ENCODE measurements at regions not wholly inside any gene's neighbourhood (a gene's known extent, or its start where the extent isn't known, plus 50 kb on each side); places are given as distances from the start of the nearest gene placed in this dataset.
A peak's percentile ranks its signal among the peaks of the same experiment; 100 is the strongest.

DNA sequence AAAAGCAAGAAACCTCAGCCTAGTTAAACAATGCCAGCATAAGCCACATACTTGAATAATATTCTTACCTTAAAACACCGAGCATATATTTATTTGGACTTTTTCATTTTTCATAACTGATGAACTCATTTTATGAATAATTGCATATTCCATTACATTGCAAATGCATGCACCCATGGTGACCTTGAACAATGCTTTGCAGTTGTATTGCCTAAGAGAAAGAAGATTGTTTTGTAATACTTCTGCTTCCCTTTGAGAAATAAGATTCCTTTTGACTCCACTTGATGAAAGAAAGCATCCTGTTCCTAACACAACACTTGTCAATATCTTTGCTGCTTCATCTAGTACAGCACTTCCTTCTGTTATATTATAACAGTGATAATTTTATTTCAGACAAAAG is 1182.2 kb downstream of the FLRT2 start (continued):
- TF ChIP-seq CEBPB (IDR thresholded peaks at IDR 0.05; ENCODE audit: borderline replicate concordance, low read depth, low read length) (peak; percentile 59; the same call in 1 of the 2 replicates), MXD4 (CRISPR knock-in tag; IDR thresholded peaks at IDR 0.05) (no peak)

DNA sequence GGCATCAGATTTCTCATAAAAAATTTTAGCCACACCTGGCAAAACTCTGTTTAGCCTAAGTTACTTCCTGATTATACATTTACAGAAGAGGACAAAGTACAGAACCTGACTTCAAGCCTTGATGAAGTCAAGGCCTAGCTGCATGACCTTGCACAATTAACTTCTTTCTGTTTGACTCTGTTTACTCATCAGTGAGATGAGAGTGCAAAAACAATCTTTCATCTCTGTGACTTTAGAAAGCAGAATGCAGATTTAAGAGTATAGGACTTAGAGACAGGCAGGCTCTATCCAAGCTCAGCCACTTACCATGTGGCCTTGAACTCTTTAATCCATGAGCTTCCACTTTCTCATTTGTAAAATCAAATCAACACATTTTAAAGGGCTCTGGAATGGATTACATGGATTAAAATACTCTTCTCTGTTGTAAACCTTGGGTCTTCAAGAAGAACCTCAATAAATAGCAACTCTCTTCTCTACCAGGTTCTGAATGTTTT is 1178.9 kb downstream of the FLRT2 start:
- Histone ChIP-seq H2AFZ (ENCODE audit: low read length) (no peak overlapping the region), H3K9ac (ENCODE audit: insufficient read depth, low read depth, low read length) (peak overlapping the region; percentile 61), H3K4me1 (ENCODE audit: insufficient read depth, low read length) (peaks cover 72% of the 10 kb centered on the region), H4K20me1 (ENCODE audit: insufficient read depth, low read length) (no peaks in the 10 kb centered on the region), H3K27ac (ENCODE audit: extremely low read length, insufficient read depth, low read length) (peak overlapping the region; percentile 96), H3K79me2 (ENCODE audit: insufficient read depth, low read length) (no peaks in the 10 kb centered on the region), H3K4me2 (ENCODE audit: low read depth, low read length) (peak overlapping the region; percentile 62), H3K27me3 (ENCODE audit: control insufficient read depth in 1 of 2, insufficient read depth in 2 of 2, low read length in 2 of 2) (no peaks in the 10 kb centered on the region), H3K36me3 (replicated peaks in 1 of 2; ENCODE audit: control insufficient read depth in 1 of 2, insufficient read depth in 2 of 2, low read length in 2 of 2) (no peaks in the 10 kb centered on the region), H3K9me3 (ENCODE audit: low read length) (no peaks in the 10 kb centered on the region; the same call in 1 of the 2 replicates), H3K4me3 (replicated peaks in 1 of 3; ENCODE audit: insufficient read depth in 1 of 3, low read depth in 2 of 3, low read length in 3 of 3) (peak overlapping the region in 1 of 3 experiments; percentile 7; a peak in 1 of 6 replicates)
- ChIA-PET POLR2A (interaction anchor here (1.4 to 1.8 kb wide), 2 partner anchors 14 to 32 kb away, joined by 3 to 17 read pairs; no protein-coding TSS in a partner anchor), CTCF (ENCODE audit: low intra/inter-chr PET ratio, low total read pairs) (no interaction called here)
- no TSS peak for BruUV-seq (replicated peaks)
- intact Hi-C loops (cut with micrococcal nuclease; ENCODE audit: unreplicated experiment) (loop anchor here (2.0 kb wide), 3 partner anchors 14 to 190 kb away; no protein-coding TSS in a partner anchor), in situ Hi-C loops (cut with HindIII; ENCODE audit: extremely low pct_ligation_motif_present, low pct_unique_long_range_greater_than_20kb) (no loop called here)
- ATAC-seq (peak; percentile 99), FAIRE-seq (peak; percentile 97), DNase-seq (ENCODE audit: low spot score) (peak; percentile 99)
- no peak for TF ChIP-seq ZFAT (CRISPR knock-in tag; conservative IDR thresholded peaks at IDR 0.05)
- TF ChIP-seq CHD2 (IDR thresholded peaks at IDR 0.05; ENCODE audit: low read depth, low read length), result no peak
- TF ChIP-seq ATF1 (CRISPR knock-in tag; IDR thresholded peaks at IDR 0.05), result peak; percentile 43; the same call in 1 of the 2 replicates
- no peak for TF ChIP-seq ZFP62 (CRISPR knock-in tag; IDR thresholded peaks at IDR 0.05)
- no peak for TF ChIP-seq ZNF713 (CRISPR knock-in tag; IDR thresholded peaks at IDR 0.05)
- TF ChIP-seq MTF1 (CRISPR knock-in tag; IDR thresholded peaks at IDR 0.05), result no peak
- no peak for TF ChIP-seq ZNF383 (CRISPR knock-in tag; IDR thresholded peaks at IDR 0.05; ENCODE audit: borderline replicate concordance)
- TF ChIP-seq, protein P1, sequence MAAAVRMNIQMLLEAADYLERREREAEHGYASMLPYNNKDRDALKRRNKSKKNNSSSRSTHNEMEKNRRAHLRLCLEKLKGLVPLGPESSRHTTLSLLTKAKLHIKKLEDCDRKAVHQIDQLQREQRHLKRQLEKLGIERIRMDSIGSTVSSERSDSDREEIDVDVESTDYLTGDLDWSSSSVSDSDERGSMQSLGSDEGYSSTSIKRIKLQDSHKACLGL (CRISPR knock-in tag; IDR thresholded peaks at IDR 0.05), result no peak
- TF ChIP-seq ZNF720 (CRISPR knock-in tag; IDR thresholded peaks at IDR 0.05), result no peak
- TF ChIP-seq, protein P2, sequence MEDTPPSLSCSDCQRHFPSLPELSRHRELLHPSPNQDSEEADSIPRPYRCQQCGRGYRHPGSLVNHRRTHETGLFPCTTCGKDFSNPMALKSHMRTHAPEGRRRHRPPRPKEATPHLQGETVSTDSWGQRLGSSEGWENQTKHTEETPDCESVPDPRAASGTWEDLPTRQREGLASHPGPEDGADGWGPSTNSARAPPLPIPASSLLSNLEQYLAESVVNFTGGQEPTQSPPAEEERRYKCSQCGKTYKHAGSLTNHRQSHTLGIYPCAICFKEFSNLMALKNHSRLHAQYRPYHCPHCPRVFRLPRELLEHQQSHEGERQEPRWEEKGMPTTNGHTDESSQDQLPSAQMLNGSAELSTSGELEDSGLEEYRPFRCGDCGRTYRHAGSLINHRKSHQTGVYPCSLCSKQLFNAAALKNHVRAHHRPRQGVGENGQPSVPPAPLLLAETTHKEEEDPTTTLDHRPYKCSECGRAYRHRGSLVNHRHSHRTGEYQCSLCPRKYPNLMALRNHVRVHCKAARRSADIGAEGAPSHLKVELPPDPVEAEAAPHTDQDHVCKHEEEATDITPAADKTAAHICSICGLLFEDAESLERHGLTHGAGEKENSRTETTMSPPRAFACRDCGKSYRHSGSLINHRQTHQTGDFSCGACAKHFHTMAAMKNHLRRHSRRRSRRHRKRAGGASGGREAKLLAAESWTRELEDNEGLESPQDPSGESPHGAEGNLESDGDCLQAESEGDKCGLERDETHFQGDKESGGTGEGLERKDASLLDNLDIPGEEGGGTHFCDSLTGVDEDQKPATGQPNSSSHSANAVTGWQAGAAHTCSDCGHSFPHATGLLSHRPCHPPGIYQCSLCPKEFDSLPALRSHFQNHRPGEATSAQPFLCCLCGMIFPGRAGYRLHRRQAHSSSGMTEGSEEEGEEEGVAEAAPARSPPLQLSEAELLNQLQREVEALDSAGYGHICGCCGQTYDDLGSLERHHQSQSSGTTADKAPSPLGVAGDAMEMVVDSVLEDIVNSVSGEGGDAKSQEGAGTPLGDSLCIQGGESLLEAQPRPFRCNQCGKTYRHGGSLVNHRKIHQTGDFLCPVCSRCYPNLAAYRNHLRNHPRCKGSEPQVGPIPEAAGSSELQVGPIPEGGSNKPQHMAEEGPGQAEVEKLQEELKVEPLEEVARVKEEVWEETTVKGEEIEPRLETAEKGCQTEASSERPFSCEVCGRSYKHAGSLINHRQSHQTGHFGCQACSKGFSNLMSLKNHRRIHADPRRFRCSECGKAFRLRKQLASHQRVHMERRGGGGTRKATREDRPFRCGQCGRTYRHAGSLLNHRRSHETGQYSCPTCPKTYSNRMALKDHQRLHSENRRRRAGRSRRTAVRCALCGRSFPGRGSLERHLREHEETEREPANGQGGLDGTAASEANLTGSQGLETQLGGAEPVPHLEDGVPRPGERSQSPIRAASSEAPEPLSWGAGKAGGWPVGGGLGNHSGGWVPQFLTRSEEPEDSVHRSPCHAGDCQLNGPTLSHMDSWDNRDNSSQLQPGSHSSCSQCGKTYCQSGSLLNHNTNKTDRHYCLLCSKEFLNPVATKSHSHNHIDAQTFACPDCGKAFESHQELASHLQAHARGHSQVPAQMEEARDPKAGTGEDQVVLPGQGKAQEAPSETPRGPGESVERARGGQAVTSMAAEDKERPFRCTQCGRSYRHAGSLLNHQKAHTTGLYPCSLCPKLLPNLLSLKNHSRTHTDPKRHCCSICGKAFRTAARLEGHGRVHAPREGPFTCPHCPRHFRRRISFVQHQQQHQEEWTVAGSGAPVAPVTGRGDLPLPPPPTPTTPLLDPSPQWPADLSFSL (CRISPR knock-in tag; IDR thresholded peaks at IDR 0.05), result no peak
- TF ChIP-seq NFATC3 (CRISPR knock-in tag; IDR thresholded peaks at IDR 0.05), result no peak
- TF ChIP-seq NONO (IDR thresholded peaks at IDR 0.05), result no peak
- TF ChIP-seq NONO (CRISPR knock-in tag; conservative IDR thresholded peaks at IDR 0.05), result peak; percentile 50; the same call in 1 of the 2 replicates
- no peak for TF ChIP-seq PTBP1 (IDR thresholded peaks at IDR 0.05; ENCODE audit: low read depth, low read length, poor library complexity, severe bottlenecking)
- TF ChIP-seq CHD4 (IDR thresholded peaks at IDR 0.05; ENCODE audit: borderline replicate concordance, low read length), result peak; percentile 42; the same call in 1 of the 2 replicates
- peak; percentile 49; the same call in 1 of the 2 replicates for TF ChIP-seq JUN (CRISPR knock-in tag; IDR thresholded peaks at IDR 0.05)
- TF ChIP-seq HDAC1 (CRISPR knock-in tag; IDR thresholded peaks at IDR 0.05), result peak; percentile 56; the same call in 1 of the 2 replicates
- no peak; the same call in 1 of the 2 replicates for TF ChIP-seq DMAP1 (CRISPR knock-in tag; IDR thresholded peaks at IDR 0.05)
